Dendritic cell treated with granulocyte-macrophage colony-stimulating factor and Interleukin-4, amounts not matched to agents 40 ng/mL and 50 ng/mL, for 4 days (primary cell): ENCODE measurements at regions not wholly inside any gene's neighbourhood (a gene's known extent, or its start where the extent isn't known, plus 50 kb on each side); places are given as distances from the start of the nearest gene placed in this dataset.

ENCODE experiments used
- H3K27ac Mint-ChIP-seq: one replicate; pipeline ENCODE4 v1.8.0; 2022; ENCODE audit warnings: mild to moderate bottlenecking, mixed read lengths
- H3K27me3 Mint-ChIP-seq: one replicate; pipeline ENCODE4 v1.8.0; 2022; ENCODE audit warnings: mild to moderate bottlenecking, mixed read lengths
- H3K36me3 Mint-ChIP-seq: one replicate; pipeline ENCODE4 v1.8.0; 2022; ENCODE audit warnings: low read depth, mixed read lengths
- H3K4me1 Mint-ChIP-seq: one replicate; pipeline ENCODE4 v1.8.0; 2022; ENCODE audit warnings: low read depth, mixed read lengths
- H3K4me3 Mint-ChIP-seq: one replicate; pipeline ENCODE4 v1.8.0; 2022; ENCODE audit warnings: mild to moderate bottlenecking, moderate library complexity, mixed read lengths
- H3K9me3 Mint-ChIP-seq: one replicate; pipeline ENCODE4 v1.8.0; 2022; ENCODE audit warnings: mixed read lengths
- intact Hi-C: fragments of 100-400 bp; cut with micrococcal nuclease; formaldehyde crosslinking; loops from one replicate; pipeline ENCODE4 v1.15.0; 2022

DNA sequence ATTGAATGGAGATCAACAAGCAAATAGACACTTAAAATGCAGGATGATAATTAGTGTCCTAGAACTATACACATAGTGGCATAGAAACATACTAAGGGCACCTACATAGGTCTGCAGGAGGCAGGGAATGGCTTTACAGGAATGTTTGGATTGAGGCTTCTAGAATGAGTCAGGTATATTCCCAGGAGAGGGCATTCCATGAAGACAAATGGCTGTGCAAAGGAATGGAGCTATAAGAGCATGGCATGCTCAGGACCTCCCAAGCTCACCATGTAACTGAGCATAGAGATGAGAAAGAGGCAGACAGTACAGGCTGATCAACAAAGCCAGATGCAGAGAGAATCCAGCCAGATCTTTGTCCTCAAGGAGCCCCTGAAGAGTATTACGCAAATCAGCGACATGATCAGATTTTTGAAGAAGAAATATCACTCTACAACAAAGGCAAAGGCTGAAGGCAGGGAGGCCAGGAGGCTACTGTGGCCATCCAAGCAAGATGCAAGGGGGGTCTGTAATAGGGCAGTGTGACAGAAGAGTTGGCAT, 211.1 kb upstream of the MTNR1B start:
- no peak overlapping the region for H3K4me3 Mint-ChIP-seq
- no peaks in the 10 kb centered on the region for H3K4me1 Mint-ChIP-seq
- no peak overlapping the region for H3K27ac Mint-ChIP-seq
- intact Hi-C loops: no loop called here
- no peaks in the 10 kb centered on the region for H3K27me3 Mint-ChIP-seq
- H3K9me3 Mint-ChIP-seq: no peaks in the 10 kb centered on the region
- H3K36me3 Mint-ChIP-seq: no peaks in the 10 kb centered on the region

DNA sequence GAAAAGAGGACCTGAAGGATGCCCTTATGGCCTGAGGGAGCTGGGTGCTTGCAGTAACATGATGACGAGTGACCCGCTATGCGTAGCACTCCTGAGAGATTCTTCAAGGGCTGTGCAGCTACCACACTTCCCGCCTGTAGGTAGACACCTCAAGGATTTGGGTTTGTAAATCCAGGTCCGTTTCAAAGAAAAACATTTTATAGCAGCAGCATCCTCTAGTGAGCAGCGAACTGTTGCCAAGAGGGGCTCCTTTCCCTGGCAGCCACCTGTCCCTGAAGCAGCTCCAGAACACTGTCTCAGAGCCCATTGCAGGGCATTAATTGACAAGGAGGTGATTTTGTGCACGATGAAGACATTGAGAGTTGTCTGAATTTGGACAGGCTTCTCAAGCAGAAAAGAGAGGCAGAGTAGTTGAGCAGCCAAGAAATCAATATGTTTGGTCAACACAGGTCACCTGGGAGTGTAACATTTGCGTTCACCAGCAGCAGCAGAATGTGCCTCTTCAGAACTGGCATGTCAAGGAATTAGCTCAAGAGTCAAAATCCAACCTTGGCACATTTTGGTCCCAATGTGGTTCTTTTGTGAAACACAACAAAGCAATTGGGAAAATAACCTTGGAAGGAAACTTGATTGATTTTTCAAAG, 209.8 kb upstream of the MTNR1B start:
- no peaks in the 10 kb centered on the region for H3K4me1 Mint-ChIP-seq
- intact Hi-C loops: no loop called here
- peaks cover 2% of the 10 kb centered on the region for H3K27me3 Mint-ChIP-seq
- no peak overlapping the region for H3K27ac Mint-ChIP-seq
- H3K36me3 Mint-ChIP-seq: no peaks in the 10 kb centered on the region
- H3K4me3 Mint-ChIP-seq: no peak overlapping the region
- H3K9me3 Mint-ChIP-seq: no peaks in the 10 kb centered on the region

DNA sequence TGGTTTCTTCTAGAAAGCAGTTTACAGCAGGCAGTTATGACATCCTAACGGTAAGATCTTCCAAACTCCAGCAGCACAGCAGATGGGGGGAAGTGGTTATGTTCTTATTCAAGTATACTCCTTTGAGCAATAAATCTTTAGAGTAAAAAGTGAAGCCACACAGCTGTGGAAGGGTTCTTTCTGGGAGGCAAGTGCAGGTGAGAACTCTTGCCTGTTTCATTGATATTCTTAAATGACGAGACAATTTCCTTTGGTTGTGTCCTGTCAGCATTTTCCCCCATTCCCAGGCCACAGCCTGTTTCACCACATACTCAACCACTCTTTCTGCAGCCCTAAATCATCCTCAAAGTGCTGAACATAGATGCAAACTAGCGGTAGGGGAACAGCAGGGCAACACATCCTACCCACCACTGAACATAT, 207.3 kb upstream of the MTNR1B start:
- H3K4me1 Mint-ChIP-seq: peaks cover 19% of the 10 kb centered on the region
- intact Hi-C loops: no loop called here
- no peak overlapping the region for H3K27ac Mint-ChIP-seq
- no peak overlapping the region for H3K4me3 Mint-ChIP-seq
- H3K9me3 Mint-ChIP-seq: no peaks in the 10 kb centered on the region
- no peaks in the 10 kb centered on the region for H3K36me3 Mint-ChIP-seq
- H3K27me3 Mint-ChIP-seq: peaks cover 19% of the 10 kb centered on the region

DNA sequence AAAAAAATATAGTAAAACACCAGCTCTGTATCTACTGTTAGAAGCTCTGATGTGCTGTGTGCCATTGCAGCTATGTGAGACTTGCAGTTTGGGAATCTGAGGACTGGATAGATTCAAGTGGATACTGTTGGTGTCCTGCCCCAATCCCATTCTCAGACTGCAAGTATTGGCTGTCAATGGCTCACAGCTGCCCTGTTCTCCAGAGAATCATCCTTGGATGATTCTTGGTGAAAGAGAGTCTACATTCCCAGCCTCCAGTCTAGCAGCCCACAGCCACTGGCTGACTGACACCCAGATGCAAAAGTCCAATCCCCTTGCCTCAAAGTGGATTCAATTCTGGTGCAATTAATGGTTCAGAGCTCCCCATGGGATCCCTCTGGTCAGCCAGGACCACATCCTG, 206.1 kb upstream of the MTNR1B start:
- intact Hi-C loops: no loop called here
- Mint-ChIP-seq H3K27ac (no peak overlapping the region), H3K9me3 (no peaks in the 10 kb centered on the region), H3K4me1 (peaks cover 19% of the 10 kb centered on the region), H3K36me3 (no peaks in the 10 kb centered on the region), H3K27me3 (peaks cover 23% of the 10 kb centered on the region), H3K4me3 (no peak overlapping the region)

DNA sequence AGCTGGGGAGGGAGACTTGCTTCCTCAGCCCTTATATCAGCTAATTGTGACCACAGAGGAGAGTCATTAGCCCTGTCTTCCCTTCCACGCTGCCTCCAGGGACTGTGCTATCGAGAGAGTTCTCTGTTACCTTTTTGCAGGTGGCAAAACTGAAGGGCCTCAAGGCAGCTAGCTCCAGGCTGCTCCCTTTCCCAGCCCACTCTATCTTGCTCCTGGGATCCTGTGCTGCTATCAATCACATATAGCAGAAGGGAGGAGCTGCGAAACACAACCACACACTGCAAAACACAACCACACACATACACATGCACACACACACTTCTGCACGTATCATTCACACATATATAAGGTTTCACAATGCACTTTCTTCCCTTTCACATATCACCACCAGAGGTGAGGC, 205.3 kb upstream of the MTNR1B start:
- peaks cover 19% of the 10 kb centered on the region for H3K4me1 Mint-ChIP-seq

DNA sequence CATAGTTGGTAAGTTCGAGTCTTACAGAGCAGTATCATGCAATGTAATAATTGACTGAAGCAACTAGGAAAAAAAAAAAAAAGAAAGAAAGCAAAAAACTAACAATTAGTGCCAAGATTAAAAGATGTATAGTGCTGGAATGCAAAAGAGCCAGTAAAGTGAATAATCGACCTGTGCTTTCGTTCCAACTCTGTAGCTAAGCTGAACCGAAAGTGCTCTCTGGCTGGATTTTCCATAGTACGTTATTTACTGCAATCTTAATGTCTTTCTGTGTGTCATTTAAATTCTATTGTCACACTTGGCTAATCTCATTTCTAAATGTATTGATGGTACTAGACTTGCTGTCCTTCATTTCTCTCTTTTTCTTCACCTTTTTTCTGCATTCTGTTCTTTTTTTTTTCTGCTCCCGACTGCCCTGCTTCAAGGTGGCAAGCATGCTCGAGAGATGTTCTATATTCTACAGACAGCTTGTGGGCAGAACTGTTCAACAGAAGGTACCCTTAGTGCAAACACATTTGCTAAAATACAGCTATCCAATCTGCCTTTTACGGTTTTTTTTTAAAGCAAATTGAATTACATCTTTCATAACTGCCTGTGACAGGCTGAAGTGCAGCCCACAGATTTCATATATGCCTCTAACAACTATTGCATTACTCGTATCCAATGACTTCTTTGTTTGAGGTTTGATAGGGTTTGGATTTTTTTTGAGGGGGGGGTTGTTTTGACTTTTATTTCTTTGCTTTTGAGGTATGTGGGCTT, 204.2 kb upstream of the MTNR1B start:
- Mint-ChIP-seq H3K4me1 (peaks cover 19% of the 10 kb centered on the region), H3K27me3 (peaks cover 23% of the 10 kb centered on the region), H3K4me3 (no peak overlapping the region), H3K9me3 (no peaks in the 10 kb centered on the region), H3K36me3 (no peaks in the 10 kb centered on the region), H3K27ac (peak overlapping the region; percentile 15)
- intact Hi-C loops: no loop called here

More for the DNA sequence above, 205.3 kb upstream of the MTNR1B start:
- Mint-ChIP-seq H3K27me3 (peaks cover 23% of the 10 kb centered on the region), H3K27ac (no peak overlapping the region), H3K9me3 (no peaks in the 10 kb centered on the region), H3K4me3 (no peak overlapping the region), H3K36me3 (no peaks in the 10 kb centered on the region)
- intact Hi-C loops: no loop called here

DNA sequence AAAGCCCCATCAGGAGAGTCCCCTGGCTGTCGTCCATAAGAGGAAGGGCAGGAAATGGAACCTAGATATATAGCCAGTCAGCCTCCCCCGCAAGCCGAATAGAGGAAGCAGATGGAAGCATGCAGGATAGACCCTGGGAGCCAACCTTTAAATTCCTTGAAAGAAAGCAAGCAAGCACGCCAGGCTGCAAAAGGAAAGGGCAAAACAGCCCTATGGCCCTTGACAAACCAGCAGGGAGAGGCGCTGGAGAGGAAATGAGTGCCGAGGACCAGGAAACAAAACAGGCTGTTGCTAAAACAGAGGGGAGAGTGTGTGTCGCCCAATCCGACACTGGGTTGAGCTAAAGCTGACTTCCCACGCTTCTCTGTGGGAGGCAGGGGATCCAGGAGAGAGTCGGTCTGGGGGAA, 203.5 kb upstream of the MTNR1B start:
- H3K9me3 Mint-ChIP-seq: no peaks in the 10 kb centered on the region
- peaks cover 23% of the 10 kb centered on the region for H3K4me1 Mint-ChIP-seq
- peaks cover 25% of the 10 kb centered on the region for H3K27me3 Mint-ChIP-seq
- intact Hi-C loops: no loop called here
- peak overlapping the region; percentile 73 for H3K4me3 Mint-ChIP-seq
- no peaks in the 10 kb centered on the region for H3K36me3 Mint-ChIP-seq
- peak overlapping the region; percentile 15 for H3K27ac Mint-ChIP-seq

DNA sequence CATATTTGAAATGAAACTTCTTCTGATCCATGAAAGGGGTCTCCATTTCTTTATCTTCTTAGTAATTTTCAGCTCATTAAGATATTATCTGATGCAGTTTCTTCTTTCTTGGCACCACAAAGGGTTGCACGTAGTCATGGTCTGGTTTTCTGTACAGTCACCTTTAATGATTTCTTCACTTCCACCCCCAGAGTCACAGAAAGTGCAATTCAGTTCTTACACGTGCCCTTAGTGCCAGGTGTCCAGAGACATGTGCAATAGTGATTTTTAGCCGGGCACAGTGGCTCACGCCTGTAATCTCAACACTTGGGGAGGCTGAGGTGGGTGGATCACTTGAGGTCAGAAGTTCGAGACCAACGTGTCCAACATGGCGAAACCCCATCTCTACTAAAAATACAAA, 202.8 kb upstream of the MTNR1B start:
- peaks cover 26% of the 10 kb centered on the region for H3K4me1 Mint-ChIP-seq
- no peak overlapping the region for H3K4me3 Mint-ChIP-seq
- H3K27ac Mint-ChIP-seq: no peak overlapping the region
- H3K27me3 Mint-ChIP-seq: peaks cover 26% of the 10 kb centered on the region
- no peaks in the 10 kb centered on the region for H3K9me3 Mint-ChIP-seq
- intact Hi-C loops: no loop called here
- no peaks in the 10 kb centered on the region for H3K36me3 Mint-ChIP-seq

DNA sequence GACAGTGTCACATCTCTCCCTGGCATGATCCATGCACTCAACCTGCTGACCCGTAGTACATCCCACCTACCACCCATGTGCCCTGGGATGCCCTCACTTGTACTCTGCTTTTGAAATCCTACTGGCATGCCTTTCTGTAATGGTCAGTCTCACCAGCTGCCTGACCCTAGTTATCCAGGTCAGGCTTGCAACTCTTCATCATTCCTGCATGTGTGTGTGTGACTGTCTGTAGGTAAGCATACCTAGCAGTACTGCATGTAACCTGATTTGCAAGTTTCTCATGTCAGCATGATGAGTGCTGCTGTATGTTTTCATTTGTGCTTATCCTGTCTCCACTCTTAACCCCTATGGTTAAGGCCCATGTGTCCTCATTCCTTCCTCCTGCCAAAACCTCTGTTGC, 202.0 kb upstream of the MTNR1B start:
- Mint-ChIP-seq H3K36me3 (no peaks in the 10 kb centered on the region), H3K27me3 (peaks cover 27% of the 10 kb centered on the region), H3K27ac (no peak overlapping the region), H3K4me1 (peaks cover 26% of the 10 kb centered on the region), H3K9me3 (no peaks in the 10 kb centered on the region), H3K4me3 (no peak overlapping the region)
- intact Hi-C loops: no loop called here

DNA sequence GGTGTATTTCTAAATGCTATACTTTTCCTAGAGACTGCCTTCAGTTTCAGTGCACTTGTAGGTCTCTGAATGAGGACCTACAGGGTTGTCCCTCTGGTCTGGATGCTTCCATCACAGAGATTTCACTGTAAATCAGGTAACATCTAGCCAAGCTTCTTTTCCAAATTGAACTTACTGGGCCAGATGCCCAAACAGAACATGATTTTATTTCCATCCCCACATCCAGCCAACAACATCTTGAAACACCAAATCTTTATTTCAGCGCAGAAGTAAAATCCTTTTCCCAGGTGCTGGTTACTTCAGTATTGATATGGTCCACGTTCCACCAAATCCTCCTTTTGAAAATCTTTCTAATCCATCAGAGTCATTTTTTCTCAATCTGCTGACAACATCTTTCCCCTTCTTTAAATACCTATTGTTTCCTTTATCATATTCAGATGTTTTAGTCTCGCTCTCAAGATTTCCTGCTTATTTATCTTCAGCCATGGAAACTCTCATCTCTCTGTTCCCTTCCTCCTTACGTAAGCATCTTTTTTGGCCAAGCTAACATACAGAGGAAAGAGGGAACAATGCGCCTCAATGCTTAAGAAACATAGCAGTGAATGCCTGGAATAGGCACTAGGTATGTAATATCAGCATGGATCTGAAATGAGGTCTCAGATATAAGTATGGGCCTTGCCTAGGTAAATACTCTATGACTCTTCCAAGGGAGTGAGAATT, 201.2 kb upstream of the MTNR1B start:
- peaks cover 26% of the 10 kb centered on the region for H3K4me1 Mint-ChIP-seq
- intact Hi-C loops: no loop called here
- no peaks in the 10 kb centered on the region for H3K9me3 Mint-ChIP-seq
- peaks cover 27% of the 10 kb centered on the region for H3K27me3 Mint-ChIP-seq
- no peaks in the 10 kb centered on the region for H3K36me3 Mint-ChIP-seq
- H3K4me3 Mint-ChIP-seq: no peak overlapping the region
- no peak overlapping the region for H3K27ac Mint-ChIP-seq

DNA sequence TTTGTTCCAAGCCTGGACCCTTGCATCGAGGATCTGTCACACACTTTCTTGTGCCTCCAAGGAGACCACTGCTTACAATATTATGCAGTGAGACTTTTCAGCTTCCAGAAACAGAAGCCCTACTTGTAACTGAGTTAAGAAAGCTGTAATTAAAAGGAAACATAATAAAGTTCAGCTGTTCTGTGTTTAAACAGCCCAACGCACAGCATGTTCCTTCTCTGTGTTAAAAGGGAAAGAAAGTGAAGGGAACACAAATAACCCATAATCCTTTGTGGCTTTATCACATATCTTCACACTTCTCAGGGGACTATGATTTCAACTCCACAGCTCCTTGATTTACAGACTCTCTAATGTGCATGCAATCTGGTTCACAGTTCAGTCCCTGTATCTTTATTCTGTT, 200.3 kb upstream of the MTNR1B start:
- H3K4me3 Mint-ChIP-seq: no peak overlapping the region
- intact Hi-C loops: no loop called here
- no peaks in the 10 kb centered on the region for H3K9me3 Mint-ChIP-seq
- H3K27me3 Mint-ChIP-seq: peaks cover 27% of the 10 kb centered on the region
- no peaks in the 10 kb centered on the region for H3K36me3 Mint-ChIP-seq
- no peak overlapping the region for H3K27ac Mint-ChIP-seq
- peaks cover 26% of the 10 kb centered on the region for H3K4me1 Mint-ChIP-seq

DNA sequence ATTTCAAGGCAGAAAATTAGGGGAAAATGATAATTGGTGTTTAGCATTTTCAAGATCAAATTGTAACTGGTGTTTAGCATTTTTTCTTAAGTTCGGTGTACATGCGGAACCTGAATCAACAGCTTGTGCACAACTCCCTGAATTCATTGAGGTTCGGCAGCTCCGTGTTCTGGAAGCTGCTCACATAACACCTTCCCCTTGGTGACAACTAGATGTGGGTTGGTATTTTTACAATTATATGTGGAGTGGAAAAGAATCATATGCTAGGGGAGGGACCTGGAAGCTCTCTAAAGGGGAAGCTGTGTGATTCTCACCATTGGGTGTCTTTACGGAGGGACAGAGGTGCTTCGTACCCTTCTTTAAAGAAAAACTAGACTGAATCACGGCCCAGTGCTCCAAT, 199.0 kb upstream of the MTNR1B start:
- H3K27me3 Mint-ChIP-seq: peaks cover 20% of the 10 kb centered on the region
- H3K9me3 Mint-ChIP-seq: no peaks in the 10 kb centered on the region
- no peaks in the 10 kb centered on the region for H3K36me3 Mint-ChIP-seq
- H3K27ac Mint-ChIP-seq: no peak overlapping the region
- H3K4me3 Mint-ChIP-seq: no peak overlapping the region
- intact Hi-C loops: no loop called here
- peaks cover 23% of the 10 kb centered on the region for H3K4me1 Mint-ChIP-seq

DNA sequence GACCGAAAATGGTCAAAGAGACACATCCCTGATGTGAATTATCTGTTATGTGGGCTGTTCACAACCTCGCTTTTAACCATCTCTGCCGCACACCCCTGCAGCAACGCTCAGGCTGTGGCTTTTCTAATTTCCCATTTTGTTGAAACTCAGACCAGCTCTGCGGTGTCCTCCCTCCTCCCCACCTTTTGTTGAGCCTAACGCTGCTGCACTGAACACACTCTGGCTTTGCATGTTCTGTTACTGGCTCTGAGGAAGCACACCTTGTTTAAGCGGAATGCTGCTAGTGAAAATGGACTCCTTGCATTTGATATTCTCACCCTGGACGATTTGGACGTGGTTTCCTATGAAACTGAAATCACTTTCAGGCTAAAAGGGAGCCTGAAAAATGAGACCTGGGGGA, 198.5 kb upstream of the MTNR1B start:
- intact Hi-C loops: no loop called here
- Mint-ChIP-seq H3K9me3 (no peaks in the 10 kb centered on the region), H3K36me3 (no peaks in the 10 kb centered on the region), H3K4me1 (peaks cover 17% of the 10 kb centered on the region), H3K27me3 (peaks cover 15% of the 10 kb centered on the region), H3K27ac (no peak overlapping the region), H3K4me3 (no peak overlapping the region)

DNA sequence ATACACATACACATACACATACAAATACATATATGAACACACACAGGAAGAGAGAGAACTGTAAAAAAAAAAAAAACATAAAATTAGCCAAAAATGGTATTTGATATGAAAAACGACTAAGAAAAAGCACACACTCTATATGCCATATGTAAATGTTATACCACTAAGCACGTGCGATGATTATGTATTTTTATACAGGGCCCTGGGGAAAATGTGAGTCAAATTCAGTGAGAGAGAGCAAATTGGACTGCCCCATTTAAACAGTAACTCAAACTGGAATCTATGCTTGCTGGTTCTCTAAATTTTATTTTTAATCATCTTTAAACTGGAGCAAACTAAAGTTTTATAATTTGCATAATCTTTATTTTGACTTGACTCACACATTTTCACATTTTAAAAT, 197.8 kb upstream of the MTNR1B start:
- Mint-ChIP-seq H3K27me3 (peaks cover 11% of the 10 kb centered on the region), H3K27ac (no peak overlapping the region), H3K9me3 (no peaks in the 10 kb centered on the region), H3K36me3 (no peaks in the 10 kb centered on the region), H3K4me1 (peaks cover 14% of the 10 kb centered on the region), H3K4me3 (no peak overlapping the region)
- intact Hi-C loops: no loop called here
